ENCODE measurements at regions not wholly inside any gene's neighbourhood (a gene's known extent, or its start where the extent isn't known, plus 50 kb on each side); places are given as distances from the start of the nearest gene placed in this dataset.
A peak's percentile ranks its signal among the peaks of the same experiment; 100 is the strongest.

DNA sequence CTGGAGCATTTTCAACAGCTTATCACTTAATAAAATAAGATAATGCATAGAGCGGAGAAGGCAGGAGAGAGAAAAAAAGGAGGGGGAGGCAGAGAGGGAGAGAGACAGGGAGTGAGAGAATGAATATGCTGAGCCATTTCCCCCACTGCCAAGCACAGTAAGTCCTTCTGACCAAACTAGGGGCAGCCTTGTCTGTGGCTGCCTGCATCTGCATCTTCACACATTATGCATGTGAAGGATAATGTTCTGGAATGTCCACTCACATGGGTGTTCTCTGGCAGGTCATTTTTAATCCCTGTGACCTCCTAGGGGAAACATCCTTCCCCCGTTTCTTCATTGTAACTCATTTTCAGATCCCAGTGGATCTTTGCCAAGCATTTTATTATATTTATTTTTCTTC, 269.3 kb downstream of the FOXA2 start:
- H3K36me3 Mint-ChIP-seq (ENCODE audit: low read depth) = no peaks in the 10 kb centered on the region
- H3K27ac Mint-ChIP-seq (ENCODE audit: unreplicated experiment) = no peak overlapping the region
- H3K9me3 Mint-ChIP-seq (ENCODE audit: low read depth) = no peaks in the 10 kb centered on the region
- H3K4me1 Mint-ChIP-seq (ENCODE audit: low read depth) = no peaks in the 10 kb centered on the region
- peaks cover 28% of the 10 kb centered on the region for H3K27me3 Mint-ChIP-seq (ENCODE audit: low read depth)
- TF ChIP-seq CTCF (IDR thresholded peaks at IDR 0.05) = no peak
- DNase-seq (ENCODE audit: low spot score) = no peak
- H3K4me3 Mint-ChIP-seq (ENCODE audit: unreplicated experiment) = no peak overlapping the region

DNA sequence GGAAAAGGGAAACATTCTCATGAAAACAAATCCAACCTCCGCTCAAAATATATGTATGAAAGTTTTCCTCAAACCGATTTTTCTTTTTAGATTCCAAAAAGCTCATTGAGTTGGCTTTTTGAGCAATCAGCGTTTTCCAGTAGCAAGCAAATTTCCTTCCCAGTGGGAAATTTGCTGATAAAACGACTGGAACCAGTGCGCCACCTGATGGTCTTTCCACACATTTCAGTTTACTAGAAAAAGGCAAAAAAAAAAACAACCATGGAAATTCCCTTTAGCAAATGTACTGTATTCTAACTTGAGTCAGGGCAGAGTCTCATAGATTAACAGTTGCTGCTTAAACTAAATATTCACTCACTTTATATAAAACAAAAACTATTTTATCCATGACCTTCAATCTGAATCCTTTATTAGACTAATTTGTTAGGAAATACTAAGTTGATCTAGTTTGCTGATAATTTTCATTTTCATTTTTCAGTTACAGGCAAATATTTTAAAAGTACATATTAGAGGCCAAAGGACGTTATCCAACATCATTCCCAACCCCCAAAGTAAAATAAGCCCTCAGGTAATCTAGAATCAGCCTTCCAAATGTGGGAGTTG, 271.5 kb downstream of the FOXA2 start:
- Mint-ChIP-seq H3K9me3 (ENCODE audit: low read depth) (no peaks in the 10 kb centered on the region), H3K4me3 (ENCODE audit: unreplicated experiment) (no peak overlapping the region), H3K27me3 (ENCODE audit: low read depth) (peaks cover 14% of the 10 kb centered on the region), H3K4me1 (ENCODE audit: low read depth) (no peaks in the 10 kb centered on the region), H3K36me3 (ENCODE audit: low read depth) (no peaks in the 10 kb centered on the region), H3K27ac (ENCODE audit: unreplicated experiment) (no peak overlapping the region)
- TF ChIP-seq CTCF (IDR thresholded peaks at IDR 0.05) = peak; percentile 82
- no peak for DNase-seq (ENCODE audit: low spot score)

GRCh38 chr20:22308934-22309333, 275.4 kb downstream of the FOXA2 start:
- Mint-ChIP-seq H3K4me3 (ENCODE audit: unreplicated experiment) (no peak overlapping the region), H3K27ac (ENCODE audit: unreplicated experiment) (no peak overlapping the region), H3K27me3 (ENCODE audit: low read depth) (peaks cover 14% of the 10 kb centered on the region), H3K9me3 (ENCODE audit: low read depth) (no peaks in the 10 kb centered on the region), H3K4me1 (ENCODE audit: low read depth) (no peaks in the 10 kb centered on the region), H3K36me3 (ENCODE audit: low read depth) (no peaks in the 10 kb centered on the region)
- no peak for TF ChIP-seq CTCF (IDR thresholded peaks at IDR 0.05)
- no peak for DNase-seq (ENCODE audit: low spot score)

GRCh38 chr20:22307409-22307808, 277.0 kb downstream of the FOXA2 start:
- Mint-ChIP-seq H3K36me3 (ENCODE audit: low read depth) (no peaks in the 10 kb centered on the region), H3K4me1 (ENCODE audit: low read depth) (no peaks in the 10 kb centered on the region), H3K9me3 (ENCODE audit: low read depth) (peaks cover 4% of the 10 kb centered on the region), H3K4me3 (ENCODE audit: unreplicated experiment) (no peak overlapping the region), H3K27me3 (ENCODE audit: low read depth) (peaks cover 8% of the 10 kb centered on the region), H3K27ac (ENCODE audit: unreplicated experiment) (no peak overlapping the region)
- no peak for TF ChIP-seq CTCF (IDR thresholded peaks at IDR 0.05)
- no peak for DNase-seq (ENCODE audit: low spot score)

- Mint-ChIP-seq H3K4me1 (ENCODE audit: low read depth) (no peaks in the 10 kb centered on the region), H3K9me3 (ENCODE audit: low read depth) (peaks cover 4% of the 10 kb centered on the region), H3K27me3 (ENCODE audit: low read depth) (peaks cover 2% of the 10 kb centered on the region), H3K27ac (ENCODE audit: unreplicated experiment) (no peak overlapping the region), H3K4me3 (ENCODE audit: unreplicated experiment) (no peak overlapping the region), H3K36me3 (ENCODE audit: low read depth) (no peaks in the 10 kb centered on the region)
- no peak for DNase-seq (ENCODE audit: low spot score)
- no peak for TF ChIP-seq CTCF (IDR thresholded peaks at IDR 0.05)
These were observed 279.0 kb downstream of the FOXA2 start for GRCh38 chr20:22305381-22305780.
